ENCODE measurements at regions not wholly inside any gene's neighbourhood (a gene's known extent, or its start where the extent isn't known, plus 50 kb on each side); places are given as distances from the start of the nearest gene placed in this dataset.

- TF ChIP-seq CTCF (IDR thresholded peaks at IDR 0.05) = no peak
- no peaks in the 10 kb centered on the region for H3K36me3 ChIP-seq (ENCODE audit: insufficient read depth in 1 of 2, low read depth in 1 of 2)
- H3K27me3 ChIP-seq (ENCODE audit: insufficient read depth in 3 of 3, low read length in 2 of 3) = peaks cover 0 to 57% (median 19%) of the 10 kb centered on the region in 3 donors
- no peaks in the 10 kb centered on the region for H3K4me1 ChIP-seq
- H3K4me3 ChIP-seq = no peak overlapping the region
- no peak overlapping the region for H3K27ac ChIP-seq
- DNase-seq (peak in 1 of 2 donors; percentile 21), ATAC-seq (no peak)
- no peaks in the 10 kb centered on the region for H3K9me3 ChIP-seq
- intact Hi-C loops (cut with DNase I) = no loop called here
- 73 to 80% (median 74%) methylated on average over 17 of the region's 17 CpGs for WGBS, 3 donors
Measured at GRCh38 chr20:63132131-63132714, 83.7 kb downstream of the YTHDF1 start.

GRCh38 chr20:63130658-63131577 is 85.0 kb downstream of the YTHDF1 start:
- intact Hi-C loops (cut with DNase I) = no loop called here
- H3K36me3 ChIP-seq (ENCODE audit: insufficient read depth in 1 of 2, low read depth in 1 of 2) = no peaks in the 10 kb centered on the region
- H3K4me1 ChIP-seq = no peaks in the 10 kb centered on the region
- ATAC-seq (no peak), DNase-seq (peak in 1 of 2 donors; percentile 35)
- H3K9me3 ChIP-seq = no peaks in the 10 kb centered on the region
- no peak for TF ChIP-seq CTCF (IDR thresholded peaks at IDR 0.05)
- 51 to 58% (median 58%) methylated on average over 40 to 43 of the region's 43 CpGs for WGBS, 3 donors
- no peak overlapping the region for H3K27ac ChIP-seq
- H3K27me3 ChIP-seq (ENCODE audit: insufficient read depth in 3 of 3, low read length in 2 of 3) = peaks cover 0 to 68% (median 19%) of the 10 kb centered on the region in 3 donors
- no peak overlapping the region for H3K4me3 ChIP-seq

- ATAC-seq (no peak), DNase-seq (peak in 1 of 2 donors; percentile 34)
- no peaks in the 10 kb centered on the region for H3K4me1 ChIP-seq
- H3K9me3 ChIP-seq = no peaks in the 10 kb centered on the region
- no peak for TF ChIP-seq CTCF (IDR thresholded peaks at IDR 0.05)
- H3K36me3 ChIP-seq (ENCODE audit: insufficient read depth in 1 of 2, low read depth in 1 of 2) = no peaks in the 10 kb centered on the region
- no peak overlapping the region for H3K4me3 ChIP-seq
- H3K27me3 ChIP-seq (ENCODE audit: insufficient read depth in 3 of 3, low read length in 2 of 3) = peaks cover 0 to 74% (median 25%) of the 10 kb centered on the region in 3 donors
- no peak overlapping the region for H3K27ac ChIP-seq
- intact Hi-C loops (cut with DNase I) = no loop called here
- 26 to 29% (median 27%) methylated on average over 28 of the region's 28 CpGs for WGBS, 3 donors
Measured at GRCh38 chr20:63129991-63130657, 85.8 kb downstream of the YTHDF1 start.

DNA sequence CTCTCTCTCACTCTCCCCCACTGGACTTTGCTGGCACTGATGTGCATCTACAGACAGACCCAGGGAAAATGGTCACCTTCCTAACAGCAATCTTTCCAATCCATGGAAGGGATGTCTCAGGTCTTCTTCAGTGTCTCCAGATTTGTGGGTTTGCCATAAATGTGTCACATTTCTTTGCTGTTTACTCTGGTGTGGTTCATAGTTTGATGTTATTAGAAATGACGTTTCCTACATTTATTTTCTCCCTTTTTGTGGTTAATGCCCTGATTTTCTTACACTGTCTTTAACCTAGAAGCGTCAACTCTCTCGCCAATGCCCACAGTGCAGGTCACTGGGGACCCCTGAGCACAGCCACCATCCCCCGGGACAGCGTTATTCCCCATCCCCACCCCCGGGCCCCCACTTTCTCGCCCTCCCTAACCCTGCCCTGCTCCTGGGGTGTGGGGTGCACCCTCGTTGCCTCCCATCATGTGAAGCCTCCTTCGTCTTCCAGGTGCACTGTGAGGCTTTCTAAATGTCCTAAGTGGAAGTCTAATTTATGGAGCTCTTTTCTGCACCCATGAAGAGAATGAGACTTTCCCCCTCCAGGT is 86.5 kb downstream of the YTHDF1 start:
- 70 to 74% (median 72%) methylated on average over 9 of the region's 9 CpGs for WGBS, 3 donors

More for the DNA sequence above, 86.5 kb downstream of the YTHDF1 start:
- intact Hi-C loops (cut with DNase I) = no loop called here
- ATAC-seq (no peak), DNase-seq (peak in 1 of 2 donors; percentile 31)
- TF ChIP-seq CTCF (IDR thresholded peaks at IDR 0.05) = no peak
- Histone ChIP-seq H3K9me3 (no peaks in the 10 kb centered on the region), H3K27ac (no peak overlapping the region), H3K27me3 (ENCODE audit: insufficient read depth in 3 of 3, low read length in 2 of 3) (peaks cover 0 to 79% (median 27%) of the 10 kb centered on the region in 3 donors), H3K4me1 (no peaks in the 10 kb centered on the region), H3K4me3 (no peak overlapping the region), H3K36me3 (ENCODE audit: insufficient read depth in 1 of 2, low read depth in 1 of 2) (no peaks in the 10 kb centered on the region)
